AG09319 (cell line): ENCODE measurements at regions not wholly inside any gene's neighbourhood (a gene's known extent, or its start where the extent isn't known, plus 50 kb on each side); places are given as distances from the start of the nearest gene placed in this dataset.
A peak's percentile ranks its signal among the peaks of the same experiment; 100 is the strongest.

Source experiments
- DNase-seq: peaks from one replicate; pipeline ENCODE4 v3.0.0-alpha.2; 2010; ENCODE audit warnings: low read depth; ENCODE audit errors: extremely low read depth
- CTCF ChIP-seq: IDR thresholded peaks from 2 replicates; pipeline ENCODE4 v1.5.1; 2011; ENCODE audit warnings: low read depth, mild to moderate bottlenecking, inconsistent platforms, low read length, moderate library complexity

- TF ChIP-seq CTCF, result no peak
- no peak for DNase-seq
These were observed 107.3 kb downstream of the TOMM20 start for GRCh38 chr1:235021321-235021720.

- no peak for TF ChIP-seq CTCF
- DNase-seq, result no peak
These were observed 108.7 kb downstream of the TOMM20 start for GRCh38 chr1:235019961-235020360.

DNA sequence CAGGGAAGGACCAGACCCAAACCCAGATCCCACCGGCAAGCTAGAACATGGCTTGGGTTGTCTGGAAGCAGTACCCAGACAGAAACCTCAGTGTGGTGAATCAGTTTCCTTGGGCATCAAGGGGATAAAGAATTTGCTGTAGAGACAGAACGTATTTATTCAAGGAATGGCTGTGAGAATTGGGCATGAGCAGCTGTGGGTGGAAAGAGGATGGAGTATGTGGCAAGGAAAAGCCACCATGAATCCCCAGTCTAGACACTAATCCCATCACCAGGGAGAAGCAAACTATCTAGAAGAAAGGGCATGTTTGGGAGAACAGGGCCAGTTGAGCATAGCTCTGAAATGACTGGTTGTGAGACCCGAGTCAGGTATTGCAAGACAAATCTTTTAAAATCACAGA lies 109.2 kb downstream of the TOMM20 start:
- TF ChIP-seq CTCF, result no peak
- DNase-seq, result no peak

DNA sequence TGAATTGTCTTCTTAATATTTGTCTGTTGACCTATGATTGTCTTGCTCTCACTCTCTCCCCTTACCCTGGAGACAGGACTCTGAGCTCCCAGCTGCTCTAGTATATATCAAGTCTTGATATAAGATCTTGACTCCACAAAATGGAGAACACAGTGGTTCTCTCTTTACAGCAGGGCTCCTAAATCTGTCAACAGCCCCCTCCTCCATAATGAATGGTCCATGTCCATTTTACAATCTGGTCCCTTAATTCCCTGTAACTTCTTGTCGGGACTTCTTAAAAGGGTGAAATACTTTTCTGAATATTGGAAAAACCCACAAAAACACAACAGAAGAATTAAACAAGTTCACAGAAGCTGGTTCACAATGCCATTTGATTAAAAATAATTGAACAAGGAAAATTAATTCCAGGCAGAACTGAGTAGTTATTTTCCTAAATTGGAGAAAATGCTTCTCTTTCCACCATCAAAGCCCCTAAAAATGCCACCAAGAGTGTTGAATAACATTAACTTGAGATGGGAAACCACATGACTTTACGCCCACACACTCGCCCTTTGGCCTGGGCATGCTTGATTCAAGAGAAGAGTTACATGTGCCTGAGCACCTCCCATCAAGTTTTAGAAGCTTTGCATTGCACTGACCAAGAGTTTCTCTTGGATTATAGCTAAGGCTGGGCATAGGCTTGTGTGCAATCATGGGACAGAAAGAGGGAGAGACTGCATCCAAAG lies 109.8 kb downstream of the TOMM20 start:
- no peak for DNase-seq
- TF ChIP-seq CTCF, result no peak

- no peak for TF ChIP-seq CTCF
- peak; percentile 80 for DNase-seq
These were observed 110.5 kb downstream of the TOMM20 start for GRCh38 chr1:235018161-235018560.

- DNase-seq, result no peak
- TF ChIP-seq CTCF, result no peak
These were observed 110.9 kb downstream of the TOMM20 start for GRCh38 chr1:235017719-235018118.

- DNase-seq, result no peak
- no peak for TF ChIP-seq CTCF
These were observed 111.4 kb downstream of the TOMM20 start for GRCh38 chr1:235017191-235017590.
